ENCODE measurements at regions not wholly inside any gene's neighbourhood (a gene's known extent, or its start where the extent isn't known, plus 50 kb on each side); places are given as distances from the start of the nearest gene placed in this dataset.

- no peak overlapping the region for H3K4me3 ChIP-seq (ENCODE audit: low read depth, low read length)
- no peak for TF ChIP-seq CTCF (IDR thresholded peaks at IDR 0.05; ENCODE audit: control insufficient read depth, extremely low read depth, insufficient read depth)
- no peak for DNase-seq (ENCODE audit: low read depth)
These were observed 827.2 kb downstream of the MAT2B start for GRCh38 chr5:164332349-164333196.

- DNase-seq (ENCODE audit: low read depth): no peak
These were observed 830.4 kb downstream of the MAT2B start for GRCh38 chr5:164335837-164336236.

GRCh38 chr5:164336276-164336675 is 830.9 kb downstream of the MAT2B start:
- no peak for DNase-seq (ENCODE audit: low read depth)
- no peak for TF ChIP-seq CTCF (IDR thresholded peaks at IDR 0.05; ENCODE audit: control insufficient read depth, extremely low read depth, insufficient read depth)
- no peak overlapping the region for H3K4me3 ChIP-seq (ENCODE audit: low read depth, low read length)

More at GRCh38 chr5:164335837-164336236, 830.4 kb downstream of the MAT2B start:
- no peak for TF ChIP-seq CTCF (IDR thresholded peaks at IDR 0.05; ENCODE audit: control insufficient read depth, extremely low read depth, insufficient read depth)
- H3K4me3 ChIP-seq (ENCODE audit: low read depth, low read length): no peak overlapping the region

- no peak for TF ChIP-seq CTCF (IDR thresholded peaks at IDR 0.05; ENCODE audit: control insufficient read depth, extremely low read depth, insufficient read depth)
- DNase-seq (ENCODE audit: low read depth): no peak
- no peak overlapping the region for H3K4me3 ChIP-seq (ENCODE audit: low read depth, low read length)
These were observed 831.5 kb downstream of the MAT2B start for GRCh38 chr5:164336906-164337305.

GRCh38 chr5:164341056-164341619 is 835.7 kb downstream of the MAT2B start:
- H3K4me3 ChIP-seq (ENCODE audit: low read depth, low read length): no peak overlapping the region
- TF ChIP-seq CTCF (IDR thresholded peaks at IDR 0.05; ENCODE audit: control insufficient read depth, extremely low read depth, insufficient read depth): no peak
- no peak for DNase-seq (ENCODE audit: low read depth)

GRCh38 chr5:164345173-164345849 is 839.9 kb downstream of the MAT2B start:
- H3K4me3 ChIP-seq (ENCODE audit: low read depth, low read length): no peak overlapping the region
- no peak for DNase-seq (ENCODE audit: low read depth)
- no peak for TF ChIP-seq CTCF (IDR thresholded peaks at IDR 0.05; ENCODE audit: control insufficient read depth, extremely low read depth, insufficient read depth)

All from LNCaP clone FGC (cell line).